ENCODE measurements at regions not wholly inside any gene's neighbourhood (a gene's known extent, or its start where the extent isn't known, plus 50 kb on each side); places are given as distances from the start of the nearest gene placed in this dataset.

DNA sequence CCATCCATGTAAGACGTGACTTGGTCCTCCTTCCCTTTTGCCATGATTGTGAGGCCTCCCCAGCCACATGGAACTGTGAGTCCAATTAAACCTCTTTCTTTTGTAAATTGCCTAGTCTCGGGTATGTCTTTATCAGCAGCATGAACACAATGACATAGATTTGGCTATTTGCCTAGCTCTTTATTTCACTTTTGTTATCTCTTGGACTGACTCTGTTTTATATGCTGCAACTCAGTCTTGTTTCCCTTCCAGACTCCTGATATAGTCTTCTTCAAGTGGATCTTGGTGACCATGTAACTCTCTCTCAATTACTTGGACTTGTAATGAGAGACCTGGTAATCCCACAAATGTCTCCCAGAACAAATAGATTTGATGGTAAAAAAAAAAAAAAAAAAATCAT lies 627.6 kb downstream of the CCDC85A start:
- Histone ChIP-seq H3K4me3 (ENCODE audit: extremely low read depth in 1 of 4, insufficient read depth in 2 of 4, low read depth in 3 of 4, low read length in 4 of 4) (no peak overlapping the region), H2BK5ac (ENCODE audit: low read depth, low read length) (no peak overlapping the region), H4K91ac (replicated peaks; ENCODE audit: insufficient read length, low read length) (no peak overlapping the region), H2AFZ (ENCODE audit: low read length) (no peak overlapping the region), H3K23ac (ENCODE audit: insufficient read length) (no peak overlapping the region), H3K4me1 (replicated peaks in 1 of 4; ENCODE audit: control insufficient read depth in 3 of 4, insufficient read depth in 4 of 4, low read length in 3 of 4) (no peaks in the 10 kb centered on the region), H3K27me3 (replicated peaks in 1 of 4; ENCODE audit: control insufficient read depth in 3 of 4, extremely low read depth in 1 of 4, insufficient read depth in 3 of 4, low read length in 3 of 4) (no peaks in the 10 kb centered on the region), H3K14ac (ENCODE audit: insufficient read length) (no peak overlapping the region), H3K9ac (replicated peaks in 1 of 4; ENCODE audit: extremely low read depth in 1 of 4, low read depth in 3 of 4, low read length in 3 of 4) (no peak overlapping the region), H2BK120ac (replicated peaks; ENCODE audit: low read depth, low read length) (no peak overlapping the region), H2BK12ac (ENCODE audit: low read depth, low read length) (no peak overlapping the region), H3K4ac (replicated peaks; ENCODE audit: insufficient read length, low read depth, low read length) (no peak overlapping the region), H2BK20ac (ENCODE audit: low read length) (no peak overlapping the region), H3K23me2 (ENCODE audit: low read depth, low read length) (no peaks in the 10 kb centered on the region), H3K36me3 (ENCODE audit: control insufficient read depth in 2 of 4, insufficient read depth in 4 of 4, low read length in 3 of 4) (no peaks in the 10 kb centered on the region; a peak in 1 of 8 replicates), H3K18ac (ENCODE audit: extremely low read depth, low read length) (no peak overlapping the region), H4K8ac (ENCODE audit: extremely low read depth, insufficient read depth, low read length) (no peak overlapping the region), H3K27ac (ENCODE audit: low read depth, low read length) (no peak overlapping the region), H3K79me2 (ENCODE audit: control insufficient read depth in 1 of 2, insufficient read depth in 2 of 2, low read length in 2 of 2) (no peaks in the 10 kb centered on the region), H3K4me2 (ENCODE audit: insufficient read depth in 1 of 2, low read depth in 2 of 2, low read length in 2 of 2) (no peak overlapping the region), H3K79me1 (ENCODE audit: low read depth, low read length) (no peaks in the 10 kb centered on the region), H2BK15ac (ENCODE audit: low read length) (no peak overlapping the region), H2AK5ac (ENCODE audit: low read depth, low read length) (no peak overlapping the region), H3K56ac (replicated peaks; ENCODE audit: insufficient read length, low read depth, low read length) (no peak overlapping the region), H4K5ac (ENCODE audit: insufficient read length, low read depth, low read length) (no peak overlapping the region), H3K9me3 (ENCODE audit: insufficient read depth in 2 of 2, low read depth in 1 of 2, low read length in 1 of 2) (no peaks in the 10 kb centered on the region), H4K20me1 (replicated peaks in 1 of 2; ENCODE audit: control insufficient read depth in 1 of 2, insufficient read depth in 2 of 2, low read length in 2 of 2) (no peaks in the 10 kb centered on the region)
- no peak for DNase-seq (ENCODE audit: low read depth in 1 of 2, low spot score in 2 of 2)
- TF ChIP-seq RFX5 (IDR thresholded peaks at IDR 0.05; ENCODE audit: borderline replicate concordance, low read depth, low read length) (no peak), SAP30 (IDR thresholded peaks at IDR 0.05; ENCODE audit: insufficient read depth, insufficient replicate concordance, low read length) (no peak), EP300 (IDR thresholded peaks at IDR 0.05; ENCODE audit: borderline replicate concordance in 1 of 2, low read depth in 2 of 2, low read length in 2 of 2) (no peak), YY1 (IDR thresholded peaks at IDR 0.05; ENCODE audit: low read depth, low read length) (no peak), SIN3A (conservative IDR thresholded peaks at IDR 0.05 in 1 of 2, IDR thresholded peaks at IDR 0.05 in 1 of 2; ENCODE audit: low read depth in 1 of 2, low read length in 2 of 2) (no peak), CBX5 (IDR thresholded peaks at IDR 0.05; ENCODE audit: low read depth, low read length) (no peak), SRF (IDR thresholded peaks at IDR 0.05; ENCODE audit: low read depth, low read length) (no peak), ASH2L (IDR thresholded peaks at IDR 0.05; ENCODE audit: low read length) (no peak), RBBP5 (IDR thresholded peaks at IDR 0.05; ENCODE audit: borderline replicate concordance, low read depth, low read length) (no peak), RXRA (IDR thresholded peaks at IDR 0.05; ENCODE audit: insufficient read depth, low read depth, low read length) (no peak), TBP (IDR thresholded peaks at IDR 0.05; ENCODE audit: low read depth, low read length) (no peak), POLR2AphosphoS5 (IDR thresholded peaks at IDR 0.05; ENCODE audit: low read depth, low read length) (no peak)
- TF ChIP-seq, protein P1, sequence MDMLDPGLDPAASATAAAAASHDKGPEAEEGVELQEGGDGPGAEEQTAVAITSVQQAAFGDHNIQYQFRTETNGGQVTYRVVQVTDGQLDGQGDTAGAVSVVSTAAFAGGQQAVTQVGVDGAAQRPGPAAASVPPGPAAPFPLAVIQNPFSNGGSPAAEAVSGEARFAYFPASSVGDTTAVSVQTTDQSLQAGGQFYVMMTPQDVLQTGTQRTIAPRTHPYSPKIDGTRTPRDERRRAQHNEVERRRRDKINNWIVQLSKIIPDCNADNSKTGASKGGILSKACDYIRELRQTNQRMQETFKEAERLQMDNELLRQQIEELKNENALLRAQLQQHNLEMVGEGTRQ (IDR thresholded peaks at IDR 0.05; ENCODE audit: low read length), result no peak
- 92% methylated on average over 2 of the region's 2 CpGs; no CpG with 5 or more reads in 1 of the 2 experiments for WGBS, 2 experiments (ENCODE audit: extremely low coverage in 1 of 2, insufficient coverage in 1 of 2, insufficient read length in 1 of 2, insufficient replicate concordance in 2 of 2, low coverage in 1 of 2, low lambda C conversion rate in 2 of 2, missing lambda C conversion rate in 1 of 2)
- ChIA-PET POLR2A (ENCODE audit: partially characterized antibody) (no interaction called here), CTCF (ENCODE audit: partially characterized antibody) (interaction anchor here (0.7 kb wide), 1 partner anchor 120 kb away, joined by 4 read pairs; no protein-coding TSS in a partner anchor)
- FAIRE-seq, result no peak

All from H1 (cell line).